GM20000 (cell line): ENCODE measurements at regions not wholly inside any gene's neighbourhood (a gene's known extent, or its start where the extent isn't known, plus 50 kb on each side); places are given as distances from the start of the nearest gene placed in this dataset.

Experiments
- DNase-seq: peaks from one replicate; pipeline ENCODE4 v3.0.0; 2012; ENCODE audit warnings: low spot score
- TF ChIP-seq, protein P1 (sequence below): IDR thresholded peaks from 2 replicates; pipeline ENCODE4 v1.5.1; 2012; ENCODE audit warnings: mild to moderate bottlenecking, control low read depth; ENCODE audit errors: extremely low read depth, missing control alignments

DNA sequence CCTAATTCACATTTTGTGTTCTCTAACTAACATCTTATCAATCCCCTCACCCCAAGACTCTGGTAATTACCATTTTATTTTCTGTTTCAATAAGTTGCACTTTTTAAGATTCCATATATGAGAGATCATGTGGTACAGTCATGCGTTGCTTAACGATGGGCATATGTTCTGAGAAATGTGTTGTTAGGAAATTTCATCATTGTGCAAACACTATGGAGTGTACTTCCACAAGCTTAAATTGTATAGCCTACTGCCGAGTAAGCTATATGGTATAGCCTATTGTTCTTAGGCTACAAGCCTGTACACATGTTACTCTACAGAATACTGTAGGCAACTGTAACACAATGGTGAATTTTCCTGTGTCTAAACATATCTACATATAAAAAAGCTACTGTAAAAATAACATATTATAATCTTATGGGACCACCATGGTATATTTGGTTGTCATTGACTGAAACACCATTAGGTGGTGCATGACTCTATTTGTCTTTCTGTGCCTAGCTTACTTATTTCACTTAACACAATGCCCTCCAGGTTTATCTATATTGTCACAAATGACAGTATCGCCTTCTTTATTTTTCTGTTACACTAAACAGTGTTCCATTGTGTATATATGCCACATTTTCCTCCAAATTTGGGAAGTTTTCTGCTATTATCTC lies 473.4 kb upstream of the LMO3 start:
- DNase-seq: no peak
- TF ChIP-seq, protein P1, sequence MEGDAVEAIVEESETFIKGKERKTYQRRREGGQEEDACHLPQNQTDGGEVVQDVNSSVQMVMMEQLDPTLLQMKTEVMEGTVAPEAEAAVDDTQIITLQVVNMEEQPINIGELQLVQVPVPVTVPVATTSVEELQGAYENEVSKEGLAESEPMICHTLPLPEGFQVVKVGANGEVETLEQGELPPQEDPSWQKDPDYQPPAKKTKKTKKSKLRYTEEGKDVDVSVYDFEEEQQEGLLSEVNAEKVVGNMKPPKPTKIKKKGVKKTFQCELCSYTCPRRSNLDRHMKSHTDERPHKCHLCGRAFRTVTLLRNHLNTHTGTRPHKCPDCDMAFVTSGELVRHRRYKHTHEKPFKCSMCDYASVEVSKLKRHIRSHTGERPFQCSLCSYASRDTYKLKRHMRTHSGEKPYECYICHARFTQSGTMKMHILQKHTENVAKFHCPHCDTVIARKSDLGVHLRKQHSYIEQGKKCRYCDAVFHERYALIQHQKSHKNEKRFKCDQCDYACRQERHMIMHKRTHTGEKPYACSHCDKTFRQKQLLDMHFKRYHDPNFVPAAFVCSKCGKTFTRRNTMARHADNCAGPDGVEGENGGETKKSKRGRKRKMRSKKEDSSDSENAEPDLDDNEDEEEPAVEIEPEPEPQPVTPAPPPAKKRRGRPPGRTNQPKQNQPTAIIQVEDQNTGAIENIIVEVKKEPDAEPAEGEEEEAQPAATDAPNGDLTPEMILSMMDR: no peak

DNA sequence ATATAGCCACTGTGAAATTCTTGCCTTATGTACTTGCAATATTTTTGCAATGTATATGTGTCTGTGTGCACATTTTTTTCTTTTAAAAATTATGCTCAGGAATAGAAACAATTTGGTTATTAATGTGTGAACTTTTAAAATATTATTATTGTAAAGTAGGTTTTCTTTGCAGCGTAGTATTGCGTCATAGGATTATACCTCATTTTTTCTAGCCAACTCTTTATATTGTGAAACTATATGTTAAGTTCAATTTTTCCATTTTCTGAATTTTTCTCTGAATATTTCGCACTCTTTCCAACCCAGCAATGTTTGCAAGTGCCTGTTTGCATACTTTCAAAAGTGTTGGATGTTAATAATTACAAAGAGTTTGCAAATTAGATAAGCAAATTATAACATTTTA lies 471.6 kb upstream of the LMO3 start:
- TF ChIP-seq, protein P1: no peak
- no peak for DNase-seq

DNA sequence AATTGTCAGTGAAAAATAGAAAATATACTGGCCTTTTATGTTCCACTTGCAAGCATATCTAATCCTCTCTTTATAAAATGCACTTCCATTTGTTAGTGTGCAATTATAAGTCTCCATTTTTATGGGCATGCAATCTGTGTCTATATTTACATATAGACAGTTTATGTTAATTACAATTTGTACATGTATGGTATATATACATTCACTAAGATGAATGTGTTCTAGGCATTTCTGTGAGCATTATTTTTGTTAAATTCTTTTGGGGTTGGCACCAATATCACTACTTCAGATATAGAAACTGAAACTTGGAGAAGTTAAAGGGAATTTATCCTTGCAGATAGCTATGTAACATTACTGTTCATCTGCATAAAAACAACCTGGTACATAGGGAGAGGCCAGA lies 470.8 kb upstream of the LMO3 start:
- DNase-seq: no peak
- TF ChIP-seq, protein P1: no peak

DNA sequence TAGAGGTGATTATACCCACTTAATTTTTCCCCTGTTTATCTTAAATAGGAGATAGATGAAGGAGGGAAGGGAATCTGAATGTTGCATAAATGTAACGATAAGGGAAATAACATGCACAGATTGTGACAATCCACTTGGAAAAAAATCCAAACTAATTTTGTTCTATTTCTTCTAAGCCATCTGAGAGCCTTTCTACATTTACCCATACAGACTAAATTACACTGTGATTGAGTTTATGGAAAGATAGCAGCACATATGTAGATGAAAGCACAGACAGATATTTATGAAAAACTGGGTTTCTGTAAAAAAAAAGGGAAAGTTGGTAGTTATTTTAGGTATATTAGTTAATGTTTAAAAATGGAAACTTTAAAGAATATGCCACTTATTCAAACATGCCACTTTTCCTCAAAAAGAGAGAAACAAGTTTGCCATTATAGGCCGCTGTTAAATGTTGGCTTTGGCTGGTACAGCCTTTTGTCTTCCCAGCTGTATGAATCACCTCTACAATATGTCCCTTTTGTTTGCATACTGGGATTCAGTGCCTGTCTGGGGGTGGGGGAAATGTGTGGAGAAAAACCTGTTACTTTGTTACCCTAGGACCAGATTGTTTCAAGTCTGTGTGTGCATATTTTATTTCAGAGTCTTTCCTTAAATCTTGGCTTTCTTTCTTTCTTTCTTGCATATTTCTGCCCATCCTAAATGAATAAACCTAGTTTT lies 470.2 kb upstream of the LMO3 start:
- TF ChIP-seq, protein P1: no peak
- no peak for DNase-seq

DNA sequence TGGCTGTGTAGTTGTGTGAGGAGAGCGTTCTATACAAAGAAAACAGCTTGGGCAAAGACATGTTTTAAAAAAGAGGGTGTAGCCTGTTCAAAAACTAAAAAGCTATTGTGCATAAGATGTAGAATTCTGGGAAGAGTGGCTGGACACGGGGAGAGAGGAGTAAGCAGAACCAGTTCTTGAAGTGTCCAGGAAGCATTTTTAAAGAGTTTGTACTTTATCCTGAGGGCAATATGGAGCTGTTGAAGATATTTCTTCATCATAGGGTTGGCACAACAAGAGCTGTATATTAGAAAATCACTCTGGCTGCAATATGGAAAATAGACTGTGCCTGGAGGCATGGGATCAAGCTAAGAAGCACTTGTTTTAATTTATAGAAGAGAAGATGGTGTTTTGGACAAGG lies 458.9 kb upstream of the LMO3 start:
- no peak for DNase-seq
- TF ChIP-seq, protein P1: no peak

DNA sequence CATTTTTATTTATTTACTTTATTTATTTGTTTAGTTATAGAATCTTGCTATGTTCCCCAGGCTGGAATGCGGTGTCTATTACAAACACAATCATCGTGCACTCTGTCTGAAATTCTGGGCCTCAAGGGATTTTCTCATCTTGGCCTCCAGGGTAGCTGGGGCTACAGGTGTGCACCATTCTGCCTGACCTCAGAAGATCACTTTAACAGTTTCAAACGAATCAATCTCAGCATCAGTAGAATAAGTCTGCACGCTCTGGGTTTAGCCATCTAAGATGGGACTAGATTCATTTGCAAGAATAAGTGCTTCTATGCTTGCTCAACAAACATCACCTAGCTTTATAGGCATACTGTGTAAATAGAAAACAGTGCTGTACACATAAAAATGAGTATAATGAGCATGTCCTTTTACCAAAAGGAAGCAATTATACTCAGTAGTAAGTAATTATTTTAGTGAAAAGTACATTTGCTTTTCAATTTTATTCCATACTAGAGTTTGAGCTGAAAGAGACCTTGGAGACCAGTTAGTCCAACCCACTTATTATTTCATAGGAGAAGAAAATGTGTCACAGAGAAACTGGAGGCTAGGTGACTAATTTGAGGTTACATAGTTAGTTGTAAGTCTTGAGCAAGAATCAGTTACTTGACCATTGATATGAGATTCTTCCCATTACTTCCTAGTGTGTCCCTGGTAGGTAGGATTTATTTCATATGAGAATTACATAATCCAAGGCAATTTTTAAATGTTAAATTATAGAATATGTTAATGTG lies 456.5 kb upstream of the LMO3 start:
- TF ChIP-seq, protein P1: no peak
- DNase-seq: no peak

DNA sequence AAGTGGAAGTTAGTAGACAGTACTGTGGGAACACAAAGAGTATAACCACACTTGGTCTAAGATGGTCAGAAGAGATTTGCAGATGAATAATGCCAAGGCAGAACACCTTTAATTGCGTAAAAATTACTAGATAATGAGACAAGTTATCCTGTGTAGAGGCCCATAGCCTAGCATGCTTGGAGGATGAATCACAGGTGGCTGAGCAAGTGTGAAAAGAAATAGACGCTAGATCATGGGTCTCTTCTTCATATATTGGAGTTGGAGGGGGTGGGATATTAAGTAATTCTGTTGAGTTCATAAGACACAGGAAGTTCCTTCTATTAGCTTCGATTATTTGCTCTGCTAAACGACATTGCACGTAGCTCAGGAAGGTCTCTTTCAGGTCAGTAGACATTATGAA lies 454.3 kb upstream of the LMO3 start:
- TF ChIP-seq, protein P1: no peak
- no peak for DNase-seq
